NCI-H774 (cell line): ENCODE measurements at regions not wholly inside any gene's neighbourhood (a gene's known extent, or its start where the extent isn't known, plus 50 kb on each side); places are given as distances from the start of the nearest gene placed in this dataset.

Source experiments
- DNase-seq: peaks from one replicate; lab custom pipeline; 2025; lab: John Stamatoyannopoulos, UW

- DNase-seq: no peak
These were observed 224.8 kb downstream of the ASCL1 start for GRCh38 chr12:103182299-103182698.

- no peak for DNase-seq
These were observed 239.0 kb downstream of the ASCL1 start for GRCh38 chr12:103196467-103196866.

DNA sequence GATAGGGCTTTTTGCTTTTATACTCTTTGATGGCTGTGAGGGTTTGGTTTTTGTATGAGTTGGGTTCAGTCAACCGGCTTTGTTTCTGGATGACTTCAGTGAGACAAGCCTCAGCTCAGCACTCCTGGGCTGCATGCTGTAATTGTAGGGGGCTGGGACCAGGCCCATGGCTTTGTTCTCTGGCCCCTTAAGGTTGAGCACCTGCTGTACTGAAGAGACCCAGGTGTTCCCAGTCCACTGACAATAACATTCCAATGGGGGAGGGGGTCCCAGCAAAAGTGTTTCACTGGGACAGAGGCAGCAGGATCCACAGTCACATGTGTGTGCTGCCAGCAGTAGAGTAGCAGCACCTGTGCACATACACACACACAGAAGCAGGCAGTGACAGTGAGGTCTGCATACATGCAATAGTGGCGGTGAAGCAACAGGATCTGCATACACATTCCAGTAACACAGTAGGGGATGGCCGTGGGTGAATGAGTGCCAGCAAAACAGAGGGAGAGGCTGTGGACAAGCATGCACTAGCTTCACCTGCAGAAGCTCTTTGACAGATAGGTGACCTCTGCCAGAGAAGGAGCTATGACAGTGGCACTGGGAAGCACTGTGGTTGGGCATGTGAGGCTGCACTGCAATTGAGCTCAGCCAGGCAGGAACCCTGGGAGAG, 240.4 kb downstream of the ASCL1 start:
- DNase-seq: peak; percentile 72

GRCh38 chr12:103198499-103198898, 241.0 kb downstream of the ASCL1 start:
- DNase-seq: no peak

DNA sequence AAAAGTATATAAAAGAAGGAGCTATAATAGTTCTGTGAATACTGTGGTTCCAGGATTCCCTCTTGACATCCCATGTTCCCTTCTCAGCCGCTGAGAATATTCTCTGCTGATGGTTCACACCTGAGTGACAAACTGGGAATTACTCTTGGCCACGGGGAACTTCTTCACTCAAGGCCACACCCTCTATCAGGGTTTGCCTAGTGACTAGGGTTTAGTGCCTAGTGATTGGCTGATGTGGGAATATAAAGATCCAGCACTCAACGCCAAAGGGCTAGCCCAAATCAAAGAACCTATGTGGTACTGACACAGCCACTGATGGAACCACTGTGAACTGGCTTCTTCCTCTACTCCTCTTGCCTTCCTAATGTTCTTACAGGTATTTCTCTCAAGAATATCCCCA, 248.4 kb downstream of the ASCL1 start:
- peak; percentile 68 for DNase-seq

GRCh38 chr12:103207936-103208335, 250.5 kb downstream of the ASCL1 start:
- peak; percentile 87 for DNase-seq

- DNase-seq: peak; percentile 100
These were observed 254.6 kb downstream of the C12orf42 start for GRCh38 chr12:103241184-103241583.

- DNase-seq: no peak
These were observed 251.2 kb downstream of the C12orf42 start for GRCh38 chr12:103244596-103244995.

- no peak for DNase-seq
These were observed 248.2 kb downstream of the C12orf42 start for GRCh38 chr12:103247531-103247930.

- DNase-seq: peak; percentile 97
These were observed 246.2 kb downstream of the C12orf42 start for GRCh38 chr12:103249607-103250006.

- DNase-seq: no peak
These were observed 245.3 kb downstream of the C12orf42 start for GRCh38 chr12:103250487-103250886.
